Esophagus muscularis mucosa (tissue), 4 donors: ENCODE measurements at regions not wholly inside any gene's neighbourhood (a gene's known extent, or its start where the extent isn't known, plus 50 kb on each side); places are given as distances from the start of the nearest gene placed in this dataset.

Experiments used
- EP300 ChIP-seq: sonication (generic); formaldehyde crosslinking; IDR thresholded peaks from one replicate; pipeline ENCODE4 v1.6.1; 2017; ENCODE audit warnings: antibody characterized with exemption
- POLR2A ChIP-seq: fragments of 450-650 bp; IDR thresholded peaks from one replicate; pipeline ENCODE4 v1.6.1; 2017; ENCODE audit warnings: antibody characterized with exemption, moderate library complexity, mild to moderate bottlenecking, low read depth
- POLR2AphosphoS5 ChIP-seq, 2 donors: sonication (generic); formaldehyde crosslinking; IDR thresholded peaks; one replicate each; pipeline ENCODE4 v1.6.1; 2017; ENCODE audit warnings: antibody characterized with exemption in 2 of 2
- TF ChIP-seq, protein P1 (sequence below), 3 experiments: fragments of 200-600 bp in 2 of 3; fragments of 450-650 bp in 1 of 3; sonication (generic) in 2 of 3; IDR thresholded peaks; one replicate each; pipeline ENCODE4 v1.5.1; 2017 to 2019; ENCODE audit warnings: antibody characterized with exemption in 3 of 3, mild to moderate bottlenecking in 2 of 3, moderate library complexity in 1 of 3

DNA sequence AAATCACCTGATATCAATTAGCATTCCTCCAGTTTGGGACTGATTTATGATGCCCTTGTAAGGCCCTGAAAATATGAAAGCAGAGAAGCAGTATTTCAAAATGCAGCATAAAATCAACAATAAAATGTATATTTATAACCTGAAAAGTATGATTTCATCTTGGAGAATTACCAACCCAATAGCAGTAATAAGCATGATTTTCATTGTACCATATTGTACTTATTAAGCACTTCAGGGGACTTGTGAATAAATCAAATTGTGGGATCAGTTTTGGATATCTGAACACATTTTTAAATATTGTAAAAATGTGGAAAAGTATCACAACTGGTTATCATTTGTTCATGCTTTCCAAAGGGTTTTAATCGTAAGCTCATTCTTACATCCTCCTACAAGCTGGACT, 250.8 kb downstream of the DMRT2 start:
- TF ChIP-seq, protein P1, sequence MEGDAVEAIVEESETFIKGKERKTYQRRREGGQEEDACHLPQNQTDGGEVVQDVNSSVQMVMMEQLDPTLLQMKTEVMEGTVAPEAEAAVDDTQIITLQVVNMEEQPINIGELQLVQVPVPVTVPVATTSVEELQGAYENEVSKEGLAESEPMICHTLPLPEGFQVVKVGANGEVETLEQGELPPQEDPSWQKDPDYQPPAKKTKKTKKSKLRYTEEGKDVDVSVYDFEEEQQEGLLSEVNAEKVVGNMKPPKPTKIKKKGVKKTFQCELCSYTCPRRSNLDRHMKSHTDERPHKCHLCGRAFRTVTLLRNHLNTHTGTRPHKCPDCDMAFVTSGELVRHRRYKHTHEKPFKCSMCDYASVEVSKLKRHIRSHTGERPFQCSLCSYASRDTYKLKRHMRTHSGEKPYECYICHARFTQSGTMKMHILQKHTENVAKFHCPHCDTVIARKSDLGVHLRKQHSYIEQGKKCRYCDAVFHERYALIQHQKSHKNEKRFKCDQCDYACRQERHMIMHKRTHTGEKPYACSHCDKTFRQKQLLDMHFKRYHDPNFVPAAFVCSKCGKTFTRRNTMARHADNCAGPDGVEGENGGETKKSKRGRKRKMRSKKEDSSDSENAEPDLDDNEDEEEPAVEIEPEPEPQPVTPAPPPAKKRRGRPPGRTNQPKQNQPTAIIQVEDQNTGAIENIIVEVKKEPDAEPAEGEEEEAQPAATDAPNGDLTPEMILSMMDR (IDR thresholded peaks at IDR 0.05) = no peak
- TF ChIP-seq POLR2A = no peak
- no peak for TF ChIP-seq POLR2AphosphoS5 (IDR thresholded peaks at IDR 0.05)
- no peak for TF ChIP-seq EP300
